K562 (cell line): ENCODE measurements at regions not wholly inside any gene's neighbourhood (a gene's known extent, or its start where the extent isn't known, plus 50 kb on each side); places are given as distances from the start of the nearest gene placed in this dataset.

Source experiments
- ATAC-seq: fragments of 200-7000 bp; cut with Tn5 transposase; 3 replicates; pipeline ENCODE4 v1.9.1; 2020; ENCODE audit warnings: moderate library complexity
- BruUV-seq: library from RNA; stranded (reverse); fragments of 400-500 nt; replicated peaks from 2 replicates; lab custom pipeline; 2021; lab: Mats Ljungman, UMichigan
- CTCF ChIA-PET: fragments of 300-600 bp; formaldehyde crosslinking; extraction: SDS; loops from one replicate; lab custom pipeline; 2021; ENCODE audit warnings: low intra/inter-chr PET ratio; lab: Yijun Ruan, JAX
- POLR2A ChIA-PET: fragments of 300-600, 350-650 bp; sonication (Branson Sonifier 250); formaldehyde crosslinking; extraction: SDS; loops from one replicate; lab custom pipeline; 2021; ENCODE audit warnings: antibody characterized with exemption, inconsistent platforms; lab: Yijun Ruan, JAX
- DNase-seq, 4 experiments: peaks; one replicate each; pipeline versions ENCODE4 v3.0.0 to v3.0.0-alpha.2; 2011 to 2018; ENCODE audit warnings: low spot score in 3 of 4, mixed read lengths in 3 of 4; ENCODE audit errors: extremely low read depth in 1 of 4
- FAIRE-seq: peaks from 2 replicates; lab custom pipeline; 2011; peaks lifted over from hg19 to GRCh38; lab: Jason Lieb, UNC
- H2AFZ ChIP-seq: 2 replicates; pipeline ENCODE4 v1.6.0; 2011; ENCODE audit warnings: low read depth, low read length, control low read depth, inconsistent platforms
- H3K27ac ChIP-seq: fragments of 200-600 bp; 3 replicates; pipeline ENCODE4 v1.8.0; 2011; ENCODE audit warnings: low read depth, mild to moderate bottlenecking, control low read depth, inconsistent platforms, low read length, moderate library complexity, mixed read lengths; ENCODE audit errors: extremely low read depth
- H3K27me3 ChIP-seq, 2 experiments: fragments of 300-600 bp in 1 of 2; 2 replicates in 1 of 2; 3 replicates in 1 of 2; pipeline versions ENCODE4 v1.6.0 to v1.8.0; 2011; ENCODE audit warnings: inconsistent platforms in 2 of 2, low read length in 2 of 2, mild to moderate bottlenecking in 1 of 2, mixed read lengths in 1 of 2, moderate library complexity in 1 of 2; ENCODE audit not compliant: control insufficient read depth in 2 of 2, insufficient read depth in 2 of 2
- H3K36me3 ChIP-seq: fragments of 300-600 bp; 3 replicates; pipeline ENCODE4 v1.8.0; 2011; ENCODE audit warnings: mild to moderate bottlenecking, low read length, inconsistent platforms; ENCODE audit not compliant: control insufficient read depth, insufficient read depth
- H3K4me1 ChIP-seq, 2 experiments: fragments of 200-600 bp in 1 of 2; replicated peaks in 1 of 2; 2 replicates in 1 of 2; 3 replicates in 1 of 2; pipeline versions ENCODE4 v1.5.1 to v1.8.0; 2011; ENCODE audit warnings: inconsistent platforms in 2 of 2, low read length in 2 of 2, mild to moderate bottlenecking in 1 of 2, mixed read lengths in 1 of 2, moderate library complexity in 1 of 2; ENCODE audit not compliant: control insufficient read depth in 2 of 2, insufficient read depth in 2 of 2
- H3K4me2 ChIP-seq: 2 replicates; pipeline ENCODE4 v1.6.1; 2011; ENCODE audit warnings: low read length, control low read depth, inconsistent platforms, mixed read lengths; ENCODE audit not compliant: insufficient read depth
- H3K4me3 ChIP-seq: fragments of 200-600 bp; sonication (generic), shearing (Covaris generic); 2 replicates; pipeline ENCODE4 v1.5.1; 2016; ENCODE audit warnings: control low read depth, inconsistent platforms
- H3K79me2 ChIP-seq: fragments of 200-600 bp; 3 replicates; pipeline ENCODE4 v1.8.0; 2011; ENCODE audit warnings: low read length, inconsistent platforms; ENCODE audit not compliant: control insufficient read depth, insufficient read depth
- H3K9ac ChIP-seq, 2 experiments: 2 replicates each; pipeline versions ENCODE4 v1.6.0 to v1.6.1; 2011; ENCODE audit warnings: low read depth in 2 of 2, low read length in 2 of 2, control low read depth in 1 of 2, inconsistent platforms in 1 of 2, mild to moderate bottlenecking in 1 of 2, mixed read lengths in 1 of 2; ENCODE audit not compliant: insufficient read depth in 1 of 2
- H3K9me1 ChIP-seq: one replicate; pipeline ENCODE4 v1.6.0; 2011; ENCODE audit warnings: inconsistent platforms, mild to moderate bottlenecking, low read length, moderate library complexity; ENCODE audit not compliant: control insufficient read depth, insufficient read depth
- H3K9me3 ChIP-seq: replicated peaks from 2 replicates; pipeline ENCODE4 v1.5.1; 2011; ENCODE audit warnings: low read depth, low read length, inconsistent platforms; ENCODE audit not compliant: control insufficient read depth, insufficient read depth
- H4K20me1 ChIP-seq: replicated peaks from 2 replicates; pipeline ENCODE4 v1.6.1; 2011; ENCODE audit warnings: low read length, inconsistent platforms, mixed read lengths; ENCODE audit not compliant: control insufficient read depth, insufficient read depth
- ARNT ChIP-seq, 2 experiments: fragments of 450-650 bp; IDR thresholded peaks; 2 replicates each; pipeline ENCODE4 v1.6.1; 2016; ENCODE audit warnings: mild to moderate bottlenecking in 1 of 2
- CAMTA2 ChIP-seq: fragments of 250-450 bp; sonication (Bioruptor Pico); conservative IDR thresholded peaks from 2 replicates; pipeline ENCODE4 v1.5.1; 2022
- ETV1 ChIP-seq: fragments of 450-650 bp; conservative IDR thresholded peaks from 2 replicates; pipeline ENCODE4 v1.6.1; 2016; ENCODE audit warnings: missing genetic modification characterization, control low read depth, low read depth, missing compliant biosample characterization
- KAT7 ChIP-seq: sonication (generic); formaldehyde crosslinking; IDR thresholded peaks from 2 replicates; pipeline ENCODE4 v1.8.0; 2022; ENCODE audit warnings: missing genetic modification reagents, mild to moderate bottlenecking, borderline replicate concordance
- L3MBTL2 ChIP-seq: fragments of 450-650 bp; IDR thresholded peaks from 2 replicates; pipeline ENCODE4 v1.6.1; 2016; ENCODE audit warnings: mild to moderate bottlenecking, moderate library complexity
- MTA1 ChIP-seq: fragments of 450-650 bp; IDR thresholded peaks from 2 replicates; pipeline ENCODE4 v1.6.1; 2017; ENCODE audit warnings: borderline replicate concordance
- MYC ChIP-seq, 2 experiments: fragments of 250-450 bp in 1 of 2; sonication (Bioruptor Pico) in 1 of 2; IDR thresholded peaks; 2 replicates each; pipeline versions ENCODE4 v1.5.1 to v1.6.1; 2012 to 2021; ENCODE audit warnings: low read depth in 2 of 2, borderline replicate concordance in 1 of 2, improper control_type of control experiment in 1 of 2, low read length in 1 of 2, mild to moderate bottlenecking in 1 of 2, moderate library complexity in 1 of 2
- NCOA6 ChIP-seq: fragments of 450-650 bp; IDR thresholded peaks from 2 replicates; pipeline ENCODE4 v1.6.1; 2017; ENCODE audit warnings: mild to moderate bottlenecking
- NRF1 ChIP-seq, 2 experiments: fragments of 450-650 bp; IDR thresholded peaks in 1 of 2; conservative IDR thresholded peaks in 1 of 2; 2 replicates each; pipeline ENCODE4 v1.6.1; 2014; ENCODE audit warnings: mild to moderate bottlenecking in 2 of 2
- SMARCB1 ChIP-seq: IDR thresholded peaks from 2 replicates; pipeline ENCODE4 v1.6.1; 2011; ENCODE audit warnings: improper control_type of control experiment, low read depth; ENCODE audit not compliant: insufficient read length
- TCF7 ChIP-seq: sonication (generic); IDR thresholded peaks from 2 replicates; pipeline ENCODE4 v1.6.1; 2016; ENCODE audit warnings: antibody characterized with exemption, borderline replicate concordance
- ZNF174 ChIP-seq: fragments of 250-450 bp; sonication (Bioruptor Pico); IDR thresholded peaks from 2 replicates; pipeline ENCODE4 v1.4.0; 2020; ENCODE audit warnings: mild to moderate bottlenecking
- WGBS: fragments of 100-300 bp; shearing (Covaris generic); methylation state at CpG from one replicate; pipeline ENCODE4 v1.1.6; 2016; ENCODE audit warnings: low coverage, mixed read lengths; ENCODE audit not compliant: insufficient coverage; ENCODE audit errors: missing lambda C conversion rate; 5-methylcytosine and 5-hydroxymethylcytosine counted together
- in situ Hi-C: fragments of 300-500 bp; cut with MboI; formaldehyde crosslinking; loops from 4 replicates; pipeline ENCODE4 v1.15.0; 2018; ENCODE audit warnings: inconsistent platforms, mixed read lengths
- intact Hi-C: fragments of 100-400 bp; cut with micrococcal nuclease; formaldehyde crosslinking; loops from 2 replicates; pipeline ENCODE4 v1.14.2; 2022
- TF ChIP-seq, protein P1 (sequence below): sonication (generic); formaldehyde crosslinking; IDR thresholded peaks from 2 replicates; pipeline ENCODE4 v1.8.0; 2022; ENCODE audit warnings: missing genetic modification reagents, mild to moderate bottlenecking, borderline replicate concordance
- TF ChIP-seq, protein P2 (sequence below): fragments of 250-450 bp; sonication (Bioruptor Pico); IDR thresholded peaks from 2 replicates; pipeline ENCODE4 v1.4.0; 2020
- TF ChIP-seq, protein P3 (sequence below): fragments of 250-450 bp; sonication (Bioruptor Pico); IDR thresholded peaks from 2 replicates; pipeline ENCODE4 v1.8.0; 2021; ENCODE audit warnings: mild to moderate bottlenecking, moderate library complexity

DNA sequence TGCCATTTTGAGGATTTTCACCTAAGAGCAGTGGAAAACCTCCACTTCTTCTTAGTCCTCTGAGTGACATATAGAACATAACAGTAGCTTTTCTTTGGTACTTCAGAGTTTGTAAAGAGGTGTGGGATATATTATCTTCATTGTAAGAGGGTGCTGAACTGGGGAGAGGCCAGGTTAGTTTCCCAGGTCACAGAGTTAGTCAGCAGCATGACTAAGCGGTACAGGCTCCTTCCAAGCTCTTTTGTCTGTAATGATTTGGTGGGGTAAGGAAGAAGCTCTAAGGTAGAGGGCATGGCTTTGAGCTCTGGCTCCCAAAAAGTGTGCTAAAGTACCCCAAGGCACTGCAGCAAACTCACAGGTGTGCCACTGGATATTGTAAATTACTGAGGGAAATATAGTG, 325.0 kb upstream of the PLXNA2 start (continued):
- TF ChIP-seq MYC (IDR thresholded peaks at IDR 0.05; ENCODE audit: low read depth, low read length) (no peak), MYC (CRISPR knock-in tag; IDR thresholded peaks at IDR 0.05; ENCODE audit: borderline replicate concordance, low read depth) (no peak)
- TF ChIP-seq, protein P1, sequence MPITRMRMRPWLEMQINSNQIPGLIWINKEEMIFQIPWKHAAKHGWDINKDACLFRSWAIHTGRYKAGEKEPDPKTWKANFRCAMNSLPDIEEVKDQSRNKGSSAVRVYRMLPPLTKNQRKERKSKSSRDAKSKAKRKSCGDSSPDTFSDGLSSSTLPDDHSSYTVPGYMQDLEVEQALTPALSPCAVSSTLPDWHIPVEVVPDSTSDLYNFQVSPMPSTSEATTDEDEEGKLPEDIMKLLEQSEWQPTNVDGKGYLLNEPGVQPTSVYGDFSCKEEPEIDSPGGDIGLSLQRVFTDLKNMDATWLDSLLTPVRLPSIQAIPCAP (CRISPR knock-in tag): no peak

DNA sequence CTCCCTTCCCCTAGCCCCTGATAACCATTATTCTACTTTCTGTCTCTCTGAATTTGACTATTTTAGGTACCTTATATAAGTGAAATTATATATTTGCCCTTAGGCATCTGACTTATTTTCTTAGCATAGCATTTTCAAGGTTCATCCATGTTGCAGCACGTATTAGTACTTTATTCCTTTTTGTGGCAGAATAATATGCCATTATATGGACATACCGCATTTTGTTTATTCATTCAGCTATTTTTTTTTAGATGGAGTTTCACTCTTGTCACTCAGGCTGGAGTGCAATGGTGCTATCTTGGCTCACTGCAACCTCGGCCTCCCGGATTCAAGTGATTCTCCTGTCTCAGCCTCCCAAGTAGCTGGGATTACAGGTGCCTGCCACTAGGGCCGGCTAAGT, 326.2 kb upstream of the PLXNA2 start:
- Histone ChIP-seq H3K79me2 (no peaks in the 10 kb centered on the region), H3K9ac (no peak overlapping the region), H3K4me1 (no peaks in the 10 kb centered on the region), H3K27ac (no peak overlapping the region), H3K4me3 (no peak overlapping the region), H3K9me3 (no peaks in the 10 kb centered on the region), H2AFZ (no peak overlapping the region), H3K36me3 (no peaks in the 10 kb centered on the region), H3K4me2 (no peak overlapping the region), H4K20me1 (no peaks in the 10 kb centered on the region), H3K27me3 (no peaks in the 10 kb centered on the region), H3K9me1 (no peaks in the 10 kb centered on the region)
- ChIA-PET POLR2A (no interaction called here), CTCF (no interaction called here)
- FAIRE-seq (no peak), ATAC-seq (no peak), DNase-seq (no peak)
- no TSS peak for BruUV-seq
- 3% methylated on average over 5 of the region's 5 CpGs for WGBS
- in situ Hi-C loops: no loop called here
- intact Hi-C loops: no loop called here
- TF ChIP-seq ETV1 (tag) (no peak), MTA1 (no peak), KAT7 (CRISPR knock-in tag) (no peak), TCF7 (no peak), NRF1 (conservative IDR thresholded peaks at IDR 0.05 in 1 of 2, IDR thresholded peaks at IDR 0.05 in 1 of 2) (no peak), SMARCB1 (no peak), NCOA6 (no peak), ZNF174 (CRISPR knock-in tag) (no peak), CAMTA2 (no peak), L3MBTL2 (no peak), ARNT (IDR thresholded peaks at IDR 0.05) (no peak)
- TF ChIP-seq, protein P2, sequence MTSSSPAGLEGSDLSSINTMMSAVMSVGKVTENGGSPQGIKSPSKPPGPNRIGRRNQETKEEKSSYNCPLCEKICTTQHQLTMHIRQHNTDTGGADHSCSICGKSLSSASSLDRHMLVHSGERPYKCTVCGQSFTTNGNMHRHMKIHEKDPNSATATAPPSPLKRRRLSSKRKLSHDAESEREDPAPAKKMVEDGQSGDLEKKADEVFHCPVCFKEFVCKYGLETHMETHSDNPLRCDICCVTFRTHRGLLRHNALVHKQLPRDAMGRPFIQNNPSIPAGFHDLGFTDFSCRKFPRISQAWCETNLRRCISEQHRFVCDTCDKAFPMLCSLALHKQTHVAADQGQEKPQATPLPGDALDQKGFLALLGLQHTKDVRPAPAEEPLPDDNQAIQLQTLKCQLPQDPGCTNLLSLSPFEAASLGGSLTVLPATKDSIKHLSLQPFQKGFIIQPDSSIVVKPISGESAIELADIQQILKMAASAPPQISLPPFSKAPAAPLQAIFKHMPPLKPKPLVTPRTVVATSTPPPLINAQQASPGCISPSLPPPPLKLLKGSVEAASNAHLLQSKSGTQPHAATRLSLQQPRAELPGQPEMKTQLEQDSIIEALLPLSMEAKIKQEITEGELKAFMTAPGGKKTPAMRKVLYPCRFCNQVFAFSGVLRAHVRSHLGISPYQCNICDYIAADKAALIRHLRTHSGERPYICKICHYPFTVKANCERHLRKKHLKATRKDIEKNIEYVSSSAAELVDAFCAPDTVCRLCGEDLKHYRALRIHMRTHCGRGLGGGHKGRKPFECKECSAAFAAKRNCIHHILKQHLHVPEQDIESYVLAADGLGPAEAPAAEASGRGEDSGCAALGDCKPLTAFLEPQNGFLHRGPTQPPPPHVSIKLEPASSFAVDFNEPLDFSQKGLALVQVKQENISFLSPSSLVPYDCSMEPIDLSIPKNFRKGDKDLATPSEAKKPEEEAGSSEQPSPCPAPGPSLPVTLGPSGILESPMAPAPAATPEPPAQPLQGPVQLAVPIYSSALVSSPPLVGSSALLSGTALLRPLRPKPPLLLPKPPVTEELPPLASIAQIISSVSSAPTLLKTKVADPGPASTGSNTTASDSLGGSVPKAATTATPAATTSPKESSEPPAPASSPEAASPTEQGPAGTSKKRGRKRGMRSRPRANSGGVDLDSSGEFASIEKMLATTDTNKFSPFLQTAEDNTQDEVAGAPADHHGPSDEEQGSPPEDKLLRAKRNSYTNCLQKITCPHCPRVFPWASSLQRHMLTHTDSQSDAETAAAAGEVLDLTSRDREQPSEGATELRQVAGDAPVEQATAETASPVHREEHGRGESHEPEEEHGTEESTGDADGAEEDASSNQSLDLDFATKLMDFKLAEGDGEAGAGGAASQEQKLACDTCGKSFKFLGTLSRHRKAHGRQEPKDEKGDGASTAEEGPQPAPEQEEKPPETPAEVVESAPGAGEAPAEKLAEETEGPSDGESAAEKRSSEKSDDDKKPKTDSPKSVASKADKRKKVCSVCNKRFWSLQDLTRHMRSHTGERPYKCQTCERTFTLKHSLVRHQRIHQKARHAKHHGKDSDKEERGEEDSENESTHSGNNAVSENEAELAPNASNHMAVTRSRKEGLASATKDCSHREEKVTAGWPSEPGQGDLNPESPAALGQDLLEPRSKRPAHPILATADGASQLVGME (CRISPR knock-in tag): no peak
- TF ChIP-seq, protein P3, sequence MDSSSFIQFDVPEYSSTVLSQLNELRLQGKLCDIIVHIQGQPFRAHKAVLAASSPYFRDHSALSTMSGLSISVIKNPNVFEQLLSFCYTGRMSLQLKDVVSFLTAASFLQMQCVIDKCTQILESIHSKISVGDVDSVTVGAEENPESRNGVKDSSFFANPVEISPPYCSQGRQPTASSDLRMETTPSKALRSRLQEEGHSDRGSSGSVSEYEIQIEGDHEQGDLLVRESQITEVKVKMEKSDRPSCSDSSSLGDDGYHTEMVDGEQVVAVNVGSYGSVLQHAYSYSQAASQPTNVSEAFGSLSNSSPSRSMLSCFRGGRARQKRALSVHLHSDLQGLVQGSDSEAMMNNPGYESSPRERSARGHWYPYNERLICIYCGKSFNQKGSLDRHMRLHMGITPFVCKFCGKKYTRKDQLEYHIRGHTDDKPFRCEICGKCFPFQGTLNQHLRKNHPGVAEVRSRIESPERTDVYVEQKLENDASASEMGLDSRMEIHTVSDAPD: no peak
